ENCODE measurements at regions not wholly inside any gene's neighbourhood (a gene's known extent, or its start where the extent isn't known, plus 50 kb on each side); places are given as distances from the start of the nearest gene placed in this dataset.

DNA sequence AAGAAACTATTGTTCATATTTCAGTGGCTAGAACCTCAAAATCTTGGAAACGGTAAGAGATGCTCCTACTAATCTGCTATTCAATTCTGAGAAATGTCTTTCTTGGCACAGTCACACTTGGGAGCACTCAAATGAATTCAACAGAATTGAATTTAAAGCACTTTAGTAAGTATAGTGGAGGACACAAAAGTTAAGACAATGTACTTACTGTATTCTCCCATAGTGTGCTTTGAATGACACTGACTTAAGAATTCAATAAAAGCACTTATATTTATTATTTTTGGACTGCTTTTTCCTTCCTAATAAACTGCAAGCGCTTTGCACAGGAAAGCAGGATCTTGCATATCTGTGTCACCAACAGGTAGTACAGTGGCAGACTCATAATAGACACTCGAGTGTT, 156.1 kb upstream of the RIMS1 start:
- H3K27ac ChIP-seq (ENCODE audit: low read depth, low read length) = no peak overlapping the region
- no peaks in the 10 kb centered on the region for H3K4me1 ChIP-seq (ENCODE audit: control insufficient read depth, low read length)
- H4K20me1 ChIP-seq (ENCODE audit: control insufficient read depth, insufficient read depth, low read depth, low read length) = no peaks in the 10 kb centered on the region
- no peaks in the 10 kb centered on the region for H3K27me3 ChIP-seq (ENCODE audit: control insufficient read depth, low read length)
- no peak overlapping the region for H3K4me3 ChIP-seq (ENCODE audit: low read length)
- no peaks in the 10 kb centered on the region for H3K79me2 ChIP-seq (ENCODE audit: control insufficient read depth, low read length)
- no peaks in the 10 kb centered on the region for H3K9me3 ChIP-seq (ENCODE audit: control insufficient read depth, insufficient read depth, low read length)
- no peak overlapping the region for H3K4me2 ChIP-seq (ENCODE audit: low read length)
- H3F3A ChIP-seq (ENCODE audit: control insufficient read depth, insufficient read depth) = no peaks in the 10 kb centered on the region
- H3K36me3 ChIP-seq (ENCODE audit: control insufficient read depth, low read length) = no peaks in the 10 kb centered on the region
- no peaks in the 10 kb centered on the region for H3K9me2 ChIP-seq (replicated peaks; ENCODE audit: control insufficient read depth, low read length)
- TF ChIP-seq CTCF (IDR thresholded peaks at IDR 0.05; ENCODE audit: low read depth, low read length, poor library complexity, severe bottlenecking) = no peak
- no peak for TF ChIP-seq EZH2phosphoT487 (IDR thresholded peaks at IDR 0.05; ENCODE audit: borderline replicate concordance, low read length)

GRCh38 chr6:71733970-71734899, 152.1 kb upstream of the RIMS1 start:
- TF ChIP-seq EZH2phosphoT487 (IDR thresholded peaks at IDR 0.05; ENCODE audit: borderline replicate concordance, low read length) (no peak), CTCF (IDR thresholded peaks at IDR 0.05; ENCODE audit: low read depth, low read length, poor library complexity, severe bottlenecking) (no peak)
- Histone ChIP-seq H3K4me2 (ENCODE audit: low read length) (no peak overlapping the region), H3K4me3 (ENCODE audit: low read length) (no peak overlapping the region), H4K20me1 (ENCODE audit: control insufficient read depth, insufficient read depth, low read depth, low read length) (no peaks in the 10 kb centered on the region), H3K27ac (ENCODE audit: low read depth, low read length) (no peak overlapping the region), H3K36me3 (ENCODE audit: control insufficient read depth, low read length) (no peaks in the 10 kb centered on the region), H3K9me3 (ENCODE audit: control insufficient read depth, insufficient read depth, low read length) (no peaks in the 10 kb centered on the region), H3F3A (ENCODE audit: control insufficient read depth, insufficient read depth) (no peaks in the 10 kb centered on the region), H3K27me3 (ENCODE audit: control insufficient read depth, low read length) (no peaks in the 10 kb centered on the region), H3K4me1 (ENCODE audit: control insufficient read depth, low read length) (no peaks in the 10 kb centered on the region), H3K9me2 (replicated peaks; ENCODE audit: control insufficient read depth, low read length) (no peaks in the 10 kb centered on the region), H3K79me2 (ENCODE audit: control insufficient read depth, low read length) (no peaks in the 10 kb centered on the region)

GRCh38 chr6:71737953-71738352, 148.4 kb upstream of the RIMS1 start:
- H3K79me2 ChIP-seq (ENCODE audit: control insufficient read depth, low read length) = no peaks in the 10 kb centered on the region
- H3K27ac ChIP-seq (ENCODE audit: low read depth, low read length) = no peak overlapping the region
- no peaks in the 10 kb centered on the region for H3F3A ChIP-seq (ENCODE audit: control insufficient read depth, insufficient read depth)
- H3K4me2 ChIP-seq (ENCODE audit: low read length) = no peak overlapping the region
- H4K20me1 ChIP-seq (ENCODE audit: control insufficient read depth, insufficient read depth, low read depth, low read length) = no peaks in the 10 kb centered on the region
- no peaks in the 10 kb centered on the region for H3K9me2 ChIP-seq (replicated peaks; ENCODE audit: control insufficient read depth, low read length)
- H3K9me3 ChIP-seq (ENCODE audit: control insufficient read depth, insufficient read depth, low read length) = no peaks in the 10 kb centered on the region
- H3K4me1 ChIP-seq (ENCODE audit: control insufficient read depth, low read length) = no peaks in the 10 kb centered on the region
- H3K4me3 ChIP-seq (ENCODE audit: low read length) = no peak overlapping the region
- no peaks in the 10 kb centered on the region for H3K27me3 ChIP-seq (ENCODE audit: control insufficient read depth, low read length)
- no peaks in the 10 kb centered on the region for H3K36me3 ChIP-seq (ENCODE audit: control insufficient read depth, low read length)
- no peak for TF ChIP-seq CTCF (IDR thresholded peaks at IDR 0.05; ENCODE audit: low read depth, low read length, poor library complexity, severe bottlenecking)
- no peak for TF ChIP-seq EZH2phosphoT487 (IDR thresholded peaks at IDR 0.05; ENCODE audit: borderline replicate concordance, low read length)

All from DOHH2 (cell line).